Thoracic aorta (tissue), 2 donors: ENCODE measurements at regions not wholly inside any gene's neighbourhood (a gene's known extent, or its start where the extent isn't known, plus 50 kb on each side); places are given as distances from the start of the nearest gene placed in this dataset.

ENCODE experiments used
- ATAC-seq: fragments of 150-250 bp; one replicate; pipeline ENCODE4 v1.8.0; 2017; ENCODE audit warnings: low read depth; ENCODE audit not compliant: insufficient number of reproducible peaks, low FRiP score
- DNase-seq: peaks from one replicate; pipeline ENCODE4 v3.0.0-alpha.2; 2020; ENCODE audit warnings: low spot score
- H3K27ac ChIP-seq, 2 donors: fragments of 200-600 bp; sonication (generic); 1 replicate in 1 of 2; 2 replicates in 1 of 2; pipeline ENCODE4 v1.5.1; 2016; ENCODE audit warnings: mild to moderate bottlenecking in 2 of 2, moderate library complexity in 2 of 2
- H3K27me3 ChIP-seq: fragments of 200-600 bp; sonication (generic); replicated peaks from 2 replicates; pipeline ENCODE4 v1.6.0; 2016; ENCODE audit warnings: mild to moderate bottlenecking; ENCODE audit not compliant: insufficient read depth
- H3K36me3 ChIP-seq: fragments of 200-600 bp; sonication (generic); one replicate; pipeline ENCODE4 v1.5.1; 2016
- H3K4me1 ChIP-seq, 2 donors: fragments of 200-600 bp; sonication (generic); 1 replicate in 1 of 2; 2 replicates in 1 of 2; pipeline versions ENCODE4 v1.5.1 to v1.6.0; 2016; ENCODE audit warnings: low read depth in 2 of 2, mild to moderate bottlenecking in 1 of 2; ENCODE audit not compliant: control insufficient read depth in 1 of 2
- H3K4me3 ChIP-seq: fragments of 200-600 bp; sonication (generic); 2 replicates; pipeline ENCODE4 v1.5.1; 2016; ENCODE audit warnings: mild to moderate bottlenecking
- H3K9me3 ChIP-seq: fragments of 200-600 bp; sonication (generic); 2 replicates; pipeline ENCODE4 v1.5.1; 2016
- TF ChIP-seq, protein P1 (sequence below): fragments of 200-600 bp; sonication (generic); IDR thresholded peaks from one replicate; pipeline ENCODE4 v1.5.1; 2019; ENCODE audit warnings: antibody characterized with exemption

DNA sequence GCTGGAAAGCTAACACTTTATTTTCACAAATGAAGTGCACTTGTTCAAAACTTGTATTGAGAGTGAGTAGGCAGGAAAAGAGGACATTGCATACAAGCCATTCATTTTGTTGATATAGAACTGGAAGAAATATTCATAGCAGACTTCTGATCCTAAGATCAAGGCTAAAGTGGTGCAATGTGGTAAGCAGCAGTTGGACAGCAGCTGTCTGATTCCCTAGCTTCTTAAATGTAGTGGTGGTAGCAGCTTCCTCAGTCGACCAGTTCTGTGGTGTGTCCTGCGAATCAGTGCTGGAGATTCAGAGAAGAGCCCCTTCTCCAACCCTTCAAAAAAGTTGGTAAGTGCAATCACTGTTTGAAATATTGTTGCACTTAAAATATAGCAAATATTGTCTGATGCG, 281.7 kb upstream of the GJE1 start:
- Histone ChIP-seq H3K4me3 (no peak overlapping the region), H3K4me1 (no peaks in the 10 kb centered on the region), H3K27ac (no peak overlapping the region), H3K27me3 (no peaks in the 10 kb centered on the region), H3K36me3 (no peaks in the 10 kb centered on the region), H3K9me3 (no peaks in the 10 kb centered on the region)
- TF ChIP-seq, protein P1, sequence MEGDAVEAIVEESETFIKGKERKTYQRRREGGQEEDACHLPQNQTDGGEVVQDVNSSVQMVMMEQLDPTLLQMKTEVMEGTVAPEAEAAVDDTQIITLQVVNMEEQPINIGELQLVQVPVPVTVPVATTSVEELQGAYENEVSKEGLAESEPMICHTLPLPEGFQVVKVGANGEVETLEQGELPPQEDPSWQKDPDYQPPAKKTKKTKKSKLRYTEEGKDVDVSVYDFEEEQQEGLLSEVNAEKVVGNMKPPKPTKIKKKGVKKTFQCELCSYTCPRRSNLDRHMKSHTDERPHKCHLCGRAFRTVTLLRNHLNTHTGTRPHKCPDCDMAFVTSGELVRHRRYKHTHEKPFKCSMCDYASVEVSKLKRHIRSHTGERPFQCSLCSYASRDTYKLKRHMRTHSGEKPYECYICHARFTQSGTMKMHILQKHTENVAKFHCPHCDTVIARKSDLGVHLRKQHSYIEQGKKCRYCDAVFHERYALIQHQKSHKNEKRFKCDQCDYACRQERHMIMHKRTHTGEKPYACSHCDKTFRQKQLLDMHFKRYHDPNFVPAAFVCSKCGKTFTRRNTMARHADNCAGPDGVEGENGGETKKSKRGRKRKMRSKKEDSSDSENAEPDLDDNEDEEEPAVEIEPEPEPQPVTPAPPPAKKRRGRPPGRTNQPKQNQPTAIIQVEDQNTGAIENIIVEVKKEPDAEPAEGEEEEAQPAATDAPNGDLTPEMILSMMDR, result no peak
- ATAC-seq, result no peak
- DNase-seq, result no peak

DNA sequence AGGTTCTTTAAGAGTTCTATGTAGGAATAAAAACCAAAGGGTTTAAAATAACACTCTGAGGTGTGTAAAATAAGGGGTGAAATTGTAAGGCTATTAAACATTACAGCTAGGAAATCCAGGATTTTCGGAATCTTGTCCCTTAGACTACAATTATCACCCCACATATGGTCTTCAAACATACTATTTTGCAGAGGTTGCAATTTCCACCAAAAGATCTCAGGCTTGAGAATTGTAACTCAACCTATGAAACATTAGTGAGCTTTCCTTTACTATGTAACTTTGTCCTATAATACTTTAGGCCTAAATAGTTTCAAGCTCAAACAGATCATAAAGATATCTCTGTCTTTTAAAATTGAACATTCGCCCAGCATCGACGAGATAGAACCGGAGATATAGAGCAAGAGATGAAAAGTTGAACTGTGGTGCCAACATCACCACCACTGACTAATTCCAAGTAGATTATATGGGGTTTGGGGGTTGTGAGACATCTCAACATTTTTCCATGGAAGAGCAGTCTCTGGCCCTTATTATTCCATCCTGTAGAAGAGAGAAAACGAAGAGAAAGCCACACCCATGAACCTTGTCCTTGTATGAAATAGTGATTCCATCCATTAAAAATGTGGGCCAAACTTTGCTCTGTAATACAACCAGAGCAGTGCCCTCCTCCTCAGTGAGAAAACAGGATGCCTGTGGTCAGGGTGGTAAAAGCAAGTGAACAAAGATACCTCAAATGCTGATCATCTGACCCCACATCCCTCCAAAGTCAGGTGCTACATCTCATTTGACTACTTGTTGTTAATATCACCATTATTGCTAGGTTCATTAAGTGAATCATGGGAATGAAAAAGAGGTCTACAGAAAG, 284.5 kb upstream of the GJE1 start:
- ATAC-seq, result no peak
- TF ChIP-seq, protein P1, result no peak
- DNase-seq, result no peak
- Histone ChIP-seq H3K4me3 (no peak overlapping the region), H3K4me1 (no peaks in the 10 kb centered on the region), H3K27ac (no peak overlapping the region), H3K9me3 (no peaks in the 10 kb centered on the region), H3K27me3 (no peaks in the 10 kb centered on the region), H3K36me3 (no peaks in the 10 kb centered on the region)

- ATAC-seq (no peak), DNase-seq (no peak)
- Histone ChIP-seq H3K9me3 (no peaks in the 10 kb centered on the region), H3K27me3 (no peaks in the 10 kb centered on the region), H3K4me1 (no peaks in the 10 kb centered on the region), H3K36me3 (no peaks in the 10 kb centered on the region), H3K4me3 (no peak overlapping the region), H3K27ac (no peak overlapping the region)
- TF ChIP-seq, protein P1, result no peak
These were observed 286.1 kb upstream of the GJE1 start for GRCh38 chr6:141846639-141847038.

- Histone ChIP-seq H3K27ac (no peak overlapping the region), H3K27me3 (no peaks in the 10 kb centered on the region), H3K36me3 (no peaks in the 10 kb centered on the region), H3K4me1 (no peaks in the 10 kb centered on the region), H3K9me3 (no peaks in the 10 kb centered on the region), H3K4me3 (no peak overlapping the region)
- TF ChIP-seq, protein P1, result no peak
- no peak for ATAC-seq
- no peak for DNase-seq
These were observed 289.4 kb upstream of the GJE1 start for GRCh38 chr6:141843178-141843834.

DNA sequence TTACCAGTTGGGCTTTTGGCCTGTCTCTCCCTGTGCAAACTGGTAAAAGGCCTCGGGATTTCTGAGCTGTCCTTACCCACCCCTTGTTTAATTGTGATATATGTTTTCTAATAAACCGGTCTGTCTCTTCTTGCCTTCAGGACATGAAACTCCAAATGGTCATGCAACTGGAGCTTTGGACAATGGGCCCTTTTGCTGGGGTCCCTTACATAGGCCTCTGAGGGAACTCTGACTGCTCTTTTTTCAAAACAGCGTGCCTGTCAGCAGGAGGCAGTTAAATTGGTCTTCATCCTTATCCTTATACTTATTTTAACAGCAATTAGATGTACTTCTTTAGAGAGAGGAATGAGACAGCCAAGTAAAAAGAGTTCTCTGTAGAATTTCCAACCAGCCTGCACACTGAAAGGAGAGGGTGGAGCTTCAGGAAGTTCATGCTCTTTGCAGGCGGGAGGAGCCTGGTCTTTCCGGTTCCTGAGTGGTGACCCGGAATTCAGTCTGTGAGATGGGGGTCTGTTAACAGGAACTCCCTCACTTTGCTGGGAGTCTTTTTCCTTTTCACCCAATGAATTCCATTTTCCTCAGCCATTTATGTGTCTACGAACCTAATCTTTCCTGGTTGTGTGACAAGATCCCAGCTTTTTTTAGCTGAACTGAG, 299.6 kb upstream of the GJE1 start:
- Histone ChIP-seq H3K27ac (no peak overlapping the region), H3K36me3 (no peaks in the 10 kb centered on the region), H3K27me3 (no peaks in the 10 kb centered on the region), H3K9me3 (no peaks in the 10 kb centered on the region), H3K4me3 (no peak overlapping the region), H3K4me1 (peaks cover 0 to 5% of the 10 kb centered on the region in 2 donors)
- DNase-seq (no peak), ATAC-seq (no peak)
- TF ChIP-seq, protein P1, result no peak
